ENCODE measurements at regions not wholly inside any gene's neighbourhood (a gene's known extent, or its start where the extent isn't known, plus 50 kb on each side); places are given as distances from the start of the nearest gene placed in this dataset.

- DNase-seq (ENCODE audit: low read depth): no peak
- no peak for TF ChIP-seq CTCF (conservative IDR thresholded peaks at IDR 0.05; ENCODE audit: low read length)
Observed at GRCh38 chr1:67991546-67991945, 58.9 kb downstream of the DIRAS3 start.

GRCh38 chr1:67988066-67988465 lies 62.4 kb downstream of the DIRAS3 start:
- no peak overlapping the region for H3K4me3 ChIP-seq (ENCODE audit: low read length)
- TF ChIP-seq CTCF (conservative IDR thresholded peaks at IDR 0.05; ENCODE audit: low read length): no peak
- peak; percentile 53 for DNase-seq (ENCODE audit: low read depth)

More at GRCh38 chr1:67991546-67991945, 58.9 kb downstream of the DIRAS3 start:
- no peak overlapping the region for H3K4me3 ChIP-seq (ENCODE audit: low read length)

GRCh38 chr1:67987046-67987799 lies 63.2 kb downstream of the DIRAS3 start:
- DNase-seq (ENCODE audit: low read depth): peak; percentile 97
- no peak overlapping the region for H3K4me3 ChIP-seq (ENCODE audit: low read length)
- TF ChIP-seq CTCF (conservative IDR thresholded peaks at IDR 0.05; ENCODE audit: low read length): no peak

- no peak for TF ChIP-seq CTCF (conservative IDR thresholded peaks at IDR 0.05; ENCODE audit: low read length)
- DNase-seq (ENCODE audit: low read depth): no peak
- H3K4me3 ChIP-seq (ENCODE audit: low read length): no peak overlapping the region
Observed at GRCh38 chr1:67983867-67984266, 66.6 kb downstream of the DIRAS3 start.

GRCh38 chr1:67980028-67980427 lies 70.4 kb downstream of the DIRAS3 start:
- no peak for DNase-seq (ENCODE audit: low read depth)
- H3K4me3 ChIP-seq (ENCODE audit: low read length): no peak overlapping the region
- no peak for TF ChIP-seq CTCF (conservative IDR thresholded peaks at IDR 0.05; ENCODE audit: low read length)

GRCh38 chr1:67979532-67979931 lies 70.9 kb downstream of the DIRAS3 start:
- TF ChIP-seq CTCF (conservative IDR thresholded peaks at IDR 0.05; ENCODE audit: low read length): no peak
- no peak overlapping the region for H3K4me3 ChIP-seq (ENCODE audit: low read length)
- no peak for DNase-seq (ENCODE audit: low read depth)

- peak; percentile 68 for DNase-seq (ENCODE audit: low read depth)
- H3K4me3 ChIP-seq (ENCODE audit: low read length): no peak overlapping the region
- no peak for TF ChIP-seq CTCF (conservative IDR thresholded peaks at IDR 0.05; ENCODE audit: low read length)
Observed at GRCh38 chr1:67978890-67979516, 71.4 kb downstream of the DIRAS3 start.

Data from AG10803 (cell line).